Neural cell (in vitro differentiated cells): ENCODE measurements at regions not wholly inside any gene's neighbourhood (a gene's known extent, or its start where the extent isn't known, plus 50 kb on each side); places are given as distances from the start of the nearest gene placed in this dataset.

Experiments used
- H2AFZ ChIP-seq: fragments of 200-600, 300-800 bp; sonication (generic), shearing (Covaris generic); 2 replicates; pipeline ENCODE4 v1.6.0; 2014; ENCODE audit warnings: low read depth, mild to moderate bottlenecking, antibody characterized with exemption, low read length, moderate library complexity
- H3F3A ChIP-seq: fragments of 200-600 bp; shearing (Covaris generic); 2 replicates; pipeline ENCODE4 v1.6.1; 2016; ENCODE audit warnings: mild to moderate bottlenecking, moderate library complexity, mixed read lengths, antibody characterized with exemption, low read length; ENCODE audit not compliant: insufficient read depth, poor library complexity, severe bottlenecking
- H3K27ac ChIP-seq: fragments of 200-600, 300-800 bp; sonication (generic), shearing (Covaris generic); 2 replicates; pipeline ENCODE4 v1.5.1; 2014; ENCODE audit warnings: mild to moderate bottlenecking, low read length, moderate library complexity
- H3K27me3 ChIP-seq: fragments of 300-800, 200-600 bp; sonication (generic), shearing (Covaris generic); 2 replicates; pipeline ENCODE4 v1.6.0; 2014; ENCODE audit warnings: mild to moderate bottlenecking, low read depth, low read length, moderate library complexity; ENCODE audit not compliant: insufficient read depth
- H3K36me3 ChIP-seq: fragments of 300-800, 200-600 bp; sonication (generic), shearing (Covaris generic); 2 replicates; pipeline ENCODE4 v1.5.1; 2014; ENCODE audit warnings: mild to moderate bottlenecking, antibody characterized with exemption, low read length, moderate library complexity; ENCODE audit not compliant: insufficient read depth
- H3K4me2 ChIP-seq: fragments of 300-800, 200-600 bp; sonication (generic), shearing (Covaris generic); 2 replicates; pipeline ENCODE4 v1.6.0; 2014; ENCODE audit warnings: mild to moderate bottlenecking, low read length
- H3K4me3 ChIP-seq: fragments of 300-800, 200-600 bp; sonication (generic), shearing (Covaris generic); 2 replicates; pipeline ENCODE4 v1.5.1; 2014; ENCODE audit warnings: mild to moderate bottlenecking, low read length, moderate library complexity
- H3K79me2 ChIP-seq: fragments of 200-600 bp; shearing (Covaris generic); replicated peaks from 2 replicates; pipeline ENCODE4 v1.6.0; 2014; ENCODE audit warnings: mild to moderate bottlenecking, low read length, moderate library complexity; ENCODE audit not compliant: insufficient read depth
- H3K9ac ChIP-seq: fragments of 300-800, 200-600 bp; sonication (generic), shearing (Covaris generic); 2 replicates; pipeline ENCODE4 v1.6.1; 2016; ENCODE audit warnings: mild to moderate bottlenecking, low read length, mixed read lengths
- H3K9me2 ChIP-seq: fragments of 200-600 bp; shearing (Covaris generic); 2 replicates; pipeline ENCODE4 v1.6.1; 2016; ENCODE audit warnings: mild to moderate bottlenecking, low read length, mixed read lengths; ENCODE audit not compliant: insufficient read depth
- H3K9me3 ChIP-seq: fragments of 200-600, 300-800 bp; sonication (generic), shearing (Covaris generic); 2 replicates; pipeline ENCODE4 v1.6.1; 2016; ENCODE audit warnings: mild to moderate bottlenecking, mixed run types, low read length, moderate library complexity, mixed read lengths
- H4K20me1 ChIP-seq: fragments of 200-600 bp; shearing (Covaris generic); 2 replicates; pipeline ENCODE4 v1.6.1; 2016; ENCODE audit warnings: mild to moderate bottlenecking, mixed run types; ENCODE audit not compliant: insufficient read depth
- CTCF ChIP-seq: fragments of 450-650 bp; IDR thresholded peaks from 2 replicates; pipeline ENCODE4 v1.5.1; 2014; ENCODE audit warnings: antibody characterized with exemption, mild to moderate bottlenecking, moderate library complexity; ENCODE audit not compliant: poor library complexity, severe bottlenecking
- EP300 ChIP-seq: fragments of 450-650 bp; conservative IDR thresholded peaks from 2 replicates; pipeline ENCODE4 v1.6.1; 2014; ENCODE audit warnings: antibody characterized with exemption, mild to moderate bottlenecking, moderate library complexity; ENCODE audit not compliant: poor library complexity, severe bottlenecking
- EZH2 ChIP-seq: fragments of 200-600, 300-800 bp; shearing (Covaris generic), sonication (generic); IDR thresholded peaks from 2 replicates; pipeline ENCODE4 v1.6.1; 2014; ENCODE audit warnings: antibody characterized with exemption, low read length, borderline replicate concordance, mild to moderate bottlenecking; ENCODE audit not compliant: insufficient read depth, poor library complexity, severe bottlenecking
- MXI1 ChIP-seq: fragments of 450-650 bp; conservative IDR thresholded peaks from 2 replicates; pipeline ENCODE4 v1.6.1; 2014; ENCODE audit warnings: antibody characterized with exemption, mild to moderate bottlenecking; ENCODE audit not compliant: poor library complexity, severe bottlenecking
- POLR2AphosphoS5 ChIP-seq: IDR thresholded peaks from 2 replicates; pipeline ENCODE4 v1.6.1; 2012
- RAD21 ChIP-seq: fragments of 450-650 bp; conservative IDR thresholded peaks from 2 replicates; pipeline ENCODE4 v1.6.1; 2014; ENCODE audit warnings: antibody characterized with exemption, mild to moderate bottlenecking, moderate library complexity
- REST ChIP-seq: IDR thresholded peaks from 2 replicates; pipeline ENCODE4 v1.6.1; 2012; ENCODE audit warnings: borderline replicate concordance
- SMC3 ChIP-seq: fragments of 450-650 bp; conservative IDR thresholded peaks from 2 replicates; pipeline ENCODE4 v1.6.1; 2014; ENCODE audit warnings: antibody characterized with exemption, mild to moderate bottlenecking, moderate library complexity; ENCODE audit not compliant: poor library complexity
- TAF1 ChIP-seq: IDR thresholded peaks from 2 replicates; pipeline ENCODE4 v1.6.1; 2012; ENCODE audit warnings: low read depth

GRCh38 chr10:111967116-111967515, 216.4 kb downstream of the GPAM start:
- Histone ChIP-seq H3K36me3 (no peaks in the 10 kb centered on the region), H3K9me2 (no peaks in the 10 kb centered on the region), H3K9me3 (no peaks in the 10 kb centered on the region), H3K27ac (no peak overlapping the region), H3K79me2 (no peaks in the 10 kb centered on the region), H3K27me3 (no peaks in the 10 kb centered on the region), H3F3A (no peaks in the 10 kb centered on the region), H2AFZ (no peak overlapping the region), H3K4me2 (no peak overlapping the region), H4K20me1 (no peaks in the 10 kb centered on the region), H3K9ac (no peak overlapping the region), H3K4me3 (no peak overlapping the region)
- TF ChIP-seq EP300 = no peak
- no peak for TF ChIP-seq SMC3
- no peak for TF ChIP-seq CTCF
- TF ChIP-seq TAF1 = no peak
- TF ChIP-seq POLR2AphosphoS5 = no peak
- no peak for TF ChIP-seq RAD21
- TF ChIP-seq REST = no peak
- no peak for TF ChIP-seq EZH2
- no peak for TF ChIP-seq MXI1

GRCh38 chr10:111967547-111967946, 216.0 kb downstream of the GPAM start:
- Histone ChIP-seq H3F3A (no peaks in the 10 kb centered on the region), H3K4me3 (no peak overlapping the region), H3K27me3 (no peaks in the 10 kb centered on the region), H3K27ac (no peak overlapping the region), H2AFZ (no peak overlapping the region), H3K36me3 (no peaks in the 10 kb centered on the region), H3K9ac (no peak overlapping the region), H4K20me1 (no peaks in the 10 kb centered on the region), H3K9me2 (no peaks in the 10 kb centered on the region), H3K9me3 (no peaks in the 10 kb centered on the region), H3K4me2 (no peak overlapping the region), H3K79me2 (no peaks in the 10 kb centered on the region)
- TF ChIP-seq RAD21 = no peak
- TF ChIP-seq MXI1 = no peak
- no peak for TF ChIP-seq REST
- TF ChIP-seq EP300 = no peak
- TF ChIP-seq EZH2 = no peak
